ENCODE measurements at regions not wholly inside any gene's neighbourhood (a gene's known extent, or its start where the extent isn't known, plus 50 kb on each side); places are given as distances from the start of the nearest gene placed in this dataset.
"Not testable (repeated sequence)": the region's sequence is repeated elsewhere in the genome, so short reads cannot be mapped to it uniquely, and the experiment has no call there.

DNA sequence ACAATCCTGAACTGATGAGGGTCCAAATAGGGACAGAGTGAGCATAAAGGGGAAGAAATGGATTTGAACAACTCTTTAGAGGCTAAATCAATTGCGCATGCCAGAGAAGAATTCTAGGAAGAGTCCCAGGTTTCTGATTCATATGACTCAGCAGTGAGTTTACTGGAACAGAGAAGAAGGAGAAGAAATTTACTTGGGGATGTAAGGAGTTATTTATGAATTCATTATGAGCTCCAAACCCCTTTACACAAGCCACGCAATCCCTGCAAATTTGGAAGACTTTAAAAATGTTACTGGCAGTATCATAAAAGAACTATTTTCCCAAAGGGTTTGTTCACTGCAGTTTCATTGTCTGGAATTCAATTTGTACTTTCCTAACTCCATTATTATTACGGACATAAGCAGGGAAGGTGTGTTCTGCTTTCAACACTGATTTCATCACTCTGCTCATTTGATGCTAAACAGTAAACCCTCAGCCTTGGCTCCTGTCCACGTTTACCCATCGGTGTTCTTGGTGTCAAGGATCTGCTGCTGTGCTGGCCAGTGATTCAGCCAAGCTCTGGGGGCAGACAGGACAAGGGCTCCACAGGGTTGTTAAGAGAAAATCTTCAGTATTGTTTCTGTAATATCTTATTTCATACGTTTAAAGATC, 273.7 kb downstream of the HNRNPD start:
- no peak overlapping the region for H3K4me3 ChIP-seq (ENCODE audit: low read depth, low read length)

DNA sequence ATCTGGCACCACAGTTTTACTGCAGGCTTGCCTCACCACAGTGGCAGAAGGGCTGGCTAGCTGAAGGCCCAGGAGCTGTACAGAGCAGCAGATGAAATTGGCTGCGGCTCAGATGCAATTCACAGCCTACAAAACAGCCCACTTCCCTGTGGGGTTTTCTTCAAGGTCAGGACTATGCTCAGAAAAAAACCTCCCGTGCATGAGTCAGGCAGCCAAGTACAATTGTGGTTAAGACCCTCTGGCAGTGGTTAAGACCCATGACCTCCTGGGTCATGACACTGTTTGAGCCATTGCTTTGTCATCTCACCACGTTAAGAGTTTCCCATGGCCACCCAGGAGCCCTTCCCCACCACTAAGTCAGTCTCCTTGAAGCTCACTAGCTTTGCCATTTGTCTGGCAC, 276.3 kb downstream of the HNRNPD start:
- no peak overlapping the region for H3K4me3 ChIP-seq (ENCODE audit: low read depth, low read length)

GRCh38 chr4:82090717-82091116, 283.1 kb downstream of the HNRNPD start:
- no peak overlapping the region for H3K4me3 ChIP-seq (ENCODE audit: low read depth, low read length)

DNA sequence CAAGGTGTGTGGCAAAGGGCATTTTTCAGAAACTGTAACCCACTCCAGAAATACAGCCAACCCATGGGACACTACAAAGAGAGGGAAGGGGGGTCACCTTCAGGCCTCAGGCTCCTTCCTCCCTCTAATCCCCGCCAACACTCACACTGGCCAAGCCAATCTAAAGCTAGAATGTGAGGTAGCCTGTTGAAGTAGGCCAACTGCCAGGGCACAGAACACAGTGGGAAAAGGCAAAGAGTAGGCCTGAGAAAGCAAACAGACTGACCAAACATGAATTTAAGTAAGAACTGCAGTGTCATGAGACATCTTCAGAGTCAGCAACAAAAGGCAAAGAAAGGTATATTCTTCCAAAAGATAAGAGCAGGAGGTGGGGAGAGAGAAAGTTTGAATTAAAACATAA, 289.0 kb downstream of the HNRNPD start:
- no peak overlapping the region for H3K4me3 ChIP-seq (ENCODE audit: low read depth, low read length)

DNA sequence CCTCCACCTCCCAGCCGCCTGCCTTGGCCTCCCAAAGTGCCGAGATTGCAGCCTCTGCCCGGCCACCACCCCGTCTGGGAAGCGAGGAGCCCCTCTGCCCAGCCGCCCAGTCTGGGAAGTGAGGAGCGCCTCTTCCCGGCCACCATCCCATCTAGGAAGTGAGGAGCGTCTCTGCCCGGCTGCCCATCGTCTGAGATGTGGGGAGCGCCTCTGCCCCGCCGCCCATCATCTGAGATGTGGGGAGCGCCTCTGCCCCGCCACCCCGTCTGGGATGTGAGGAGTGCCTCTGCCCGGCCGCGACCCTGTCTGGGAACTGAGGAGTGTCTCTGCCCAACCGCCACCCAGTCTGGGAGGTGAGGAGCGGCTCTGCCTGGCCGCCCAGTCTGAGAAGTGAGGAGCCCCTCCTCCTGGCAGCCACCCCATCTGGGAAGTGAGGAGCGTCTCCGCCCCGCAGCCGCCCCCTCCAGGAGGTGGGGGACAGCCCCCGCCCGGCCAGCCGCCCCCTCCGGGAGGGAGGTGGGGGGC, 296.3 kb downstream of the HNRNPD start:
- H3K4me3 ChIP-seq (ENCODE audit: low read depth, low read length) = not testable (repeated sequence)

DNA sequence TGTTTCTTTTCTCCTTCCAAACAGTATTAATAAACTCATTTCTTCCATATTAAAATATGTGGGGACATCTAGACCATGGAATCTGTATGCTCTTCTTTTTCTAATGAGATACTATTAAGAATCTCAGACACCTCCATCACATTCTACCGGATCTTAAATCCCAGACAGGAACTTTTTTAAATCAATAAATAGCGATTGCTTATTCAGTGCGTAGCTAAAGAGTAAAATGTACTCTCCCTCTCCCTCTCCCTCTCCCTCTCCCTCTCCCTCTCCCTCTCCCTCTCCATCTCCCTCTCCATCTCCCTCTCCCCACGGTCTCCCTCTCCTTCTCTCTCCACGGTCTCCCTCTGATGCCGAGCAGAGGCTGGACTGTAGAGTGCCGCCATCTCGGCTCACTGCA, 297.0 kb downstream of the HNRNPD start:
- no peak overlapping the region for H3K4me3 ChIP-seq (ENCODE audit: low read depth, low read length)

DNA sequence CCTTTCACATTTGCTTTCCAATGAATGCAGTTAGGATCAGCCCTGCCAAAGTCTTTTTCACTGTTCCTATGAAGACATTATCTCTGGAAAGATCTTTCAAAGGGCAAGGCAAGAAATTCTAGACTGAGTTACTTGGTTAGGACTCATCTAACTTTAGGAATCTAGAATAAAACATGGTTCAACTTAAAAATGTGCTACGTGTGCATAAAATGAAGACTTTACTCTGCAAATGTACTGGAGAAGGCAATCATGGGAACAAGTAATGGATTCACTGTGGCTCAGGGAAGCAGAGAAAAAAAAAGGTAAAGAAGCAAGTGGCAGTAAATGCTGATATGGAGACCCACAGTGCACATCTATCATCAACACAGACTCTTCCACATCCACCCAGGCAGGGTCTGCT, 297.4 kb downstream of the HNRNPD start:
- no peak overlapping the region for H3K4me3 ChIP-seq (ENCODE audit: low read depth, low read length)

DNA sequence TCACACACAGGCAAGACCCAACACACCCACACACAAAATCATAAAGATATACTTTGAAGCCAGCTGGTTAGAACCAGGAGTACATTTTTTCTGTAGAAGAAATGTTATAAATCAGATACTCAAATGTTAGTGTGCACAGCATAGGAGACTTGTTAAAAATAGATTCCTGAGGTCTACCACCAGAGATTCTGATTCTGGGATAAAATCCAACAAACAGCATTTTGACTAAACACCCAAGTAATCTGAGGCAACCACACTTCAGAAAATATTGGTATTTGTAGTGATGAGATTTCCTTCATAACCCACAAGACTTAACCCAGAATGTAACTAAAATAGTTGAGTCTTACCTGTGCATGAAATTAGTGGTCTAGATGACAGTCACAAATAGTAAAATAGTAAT, 301.8 kb downstream of the HNRNPD start:
- H3K4me3 ChIP-seq (ENCODE audit: low read depth, low read length) = no peak overlapping the region

- H3K4me3 ChIP-seq (ENCODE audit: low read depth, low read length) = no peak overlapping the region
Measured at GRCh38 chr4:82069883-82070638, 303.7 kb downstream of the HNRNPD start.

- no peak overlapping the region for H3K4me3 ChIP-seq (ENCODE audit: low read depth, low read length)
Measured at GRCh38 chr4:82063017-82063416, 310.8 kb downstream of the HNRNPD start.

DNA sequence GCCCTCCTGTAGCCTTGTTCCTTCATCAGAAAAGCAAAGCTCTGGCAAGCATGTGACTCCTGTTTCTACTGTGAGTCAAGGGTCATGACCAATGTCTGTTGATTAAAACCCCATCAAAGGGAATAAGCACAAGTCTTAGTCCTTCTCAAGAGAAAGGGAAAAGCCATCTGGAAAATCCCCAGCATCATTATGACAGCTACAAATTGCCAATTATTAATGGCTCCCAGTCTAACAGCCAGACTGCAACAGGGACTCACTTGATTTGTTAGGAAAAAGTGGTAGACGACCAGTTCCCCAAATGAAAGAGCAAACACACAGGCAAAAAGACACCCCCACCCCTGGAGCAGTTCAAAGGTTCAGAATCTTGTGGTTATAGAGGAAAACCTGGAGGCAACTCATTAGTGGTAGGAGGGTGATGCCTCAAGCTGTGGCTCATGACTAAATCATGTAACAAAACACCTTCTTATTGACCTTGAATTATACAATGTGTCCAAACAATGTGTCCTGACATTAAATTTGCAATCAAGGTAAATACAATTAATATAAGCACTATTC, 315.7 kb downstream of the HNRNPD start:
- no peak overlapping the region for H3K4me3 ChIP-seq (ENCODE audit: low read depth, low read length)

DNA sequence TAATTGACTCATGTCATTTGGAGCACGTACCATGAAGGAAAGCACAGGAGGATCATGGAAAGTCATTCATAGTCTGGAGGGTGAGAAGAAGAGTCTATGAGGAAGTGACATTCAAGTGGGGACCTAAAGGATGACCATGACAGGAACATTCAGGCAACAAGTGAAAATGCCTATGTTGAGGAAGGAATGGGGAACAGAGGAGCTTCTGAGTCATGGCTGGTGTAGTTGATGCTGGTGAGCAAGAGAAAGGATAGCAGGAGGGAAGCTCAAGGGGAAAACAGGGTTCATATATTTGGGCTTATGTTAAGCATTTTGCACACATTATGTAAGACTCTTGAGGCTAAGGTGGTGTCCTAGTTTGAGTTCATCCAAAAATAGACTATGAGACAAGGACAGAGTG, 318.6 kb downstream of the HNRNPD start:
- H3K4me3 ChIP-seq (ENCODE audit: low read depth, low read length) = no peak overlapping the region

- no peak overlapping the region for H3K4me3 ChIP-seq (ENCODE audit: low read depth, low read length)
Measured at GRCh38 chr4:82053396-82053795, 320.4 kb downstream of the HNRNPD start.

- H3K4me3 ChIP-seq (ENCODE audit: low read depth, low read length) = no peak overlapping the region
Measured at GRCh38 chr4:82050796-82051195, 323.0 kb downstream of the HNRNPD start.

DNA sequence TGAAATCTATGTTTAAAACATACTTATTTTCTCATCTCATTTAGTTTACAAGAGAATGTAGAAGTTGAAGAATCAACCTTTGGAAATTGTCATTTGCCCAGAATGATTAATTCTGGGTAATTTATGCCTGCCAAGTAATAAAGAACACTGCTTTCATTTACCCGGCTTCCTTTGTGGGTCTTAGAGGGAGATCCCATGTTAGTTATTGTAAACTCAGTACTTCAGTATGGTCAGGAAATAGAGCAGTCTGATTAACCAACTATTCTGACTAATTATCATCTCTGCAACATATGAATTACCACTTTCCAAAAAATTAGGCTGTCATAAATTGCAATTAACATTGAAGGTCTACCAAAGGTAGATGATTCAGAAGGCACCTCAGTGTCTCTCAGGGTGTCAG, 324.5 kb downstream of the HNRNPD start:
- H3K4me3 ChIP-seq (ENCODE audit: low read depth, low read length) = no peak overlapping the region

DNA sequence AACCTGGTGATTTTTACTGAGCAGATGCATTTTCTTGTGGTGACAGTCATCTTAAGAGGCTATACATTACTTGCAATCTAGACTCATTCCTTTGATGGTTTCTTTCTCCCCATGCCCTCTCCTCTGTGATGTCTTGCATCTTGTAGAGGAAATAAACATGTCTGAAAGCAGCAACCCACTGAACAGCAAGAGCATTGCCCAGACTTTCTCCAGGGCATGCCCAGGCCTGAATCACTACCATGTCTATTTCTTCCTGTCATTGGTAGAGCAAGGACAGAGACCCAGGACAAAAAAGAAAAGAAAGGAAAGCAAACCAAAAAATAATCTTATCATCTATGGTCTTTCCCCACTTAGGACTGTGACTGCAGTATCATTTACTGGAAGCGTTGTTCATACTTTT, 326.1 kb downstream of the HNRNPD start:
- H3K4me3 ChIP-seq (ENCODE audit: low read depth, low read length) = no peak overlapping the region

- H3K4me3 ChIP-seq (ENCODE audit: low read depth, low read length) = no peak overlapping the region
Measured at GRCh38 chr4:82046796-82047195, 327.0 kb downstream of the HNRNPD start.

- no peak overlapping the region for H3K4me3 ChIP-seq (ENCODE audit: low read depth, low read length)
Measured at GRCh38 chr4:82045267-82045666, 328.5 kb downstream of the HNRNPD start.

GRCh38 chr4:82044141-82044993, 329.4 kb downstream of the HNRNPD start:
- peak overlapping the region; percentile 65 for H3K4me3 ChIP-seq (ENCODE audit: low read depth, low read length)

DNA sequence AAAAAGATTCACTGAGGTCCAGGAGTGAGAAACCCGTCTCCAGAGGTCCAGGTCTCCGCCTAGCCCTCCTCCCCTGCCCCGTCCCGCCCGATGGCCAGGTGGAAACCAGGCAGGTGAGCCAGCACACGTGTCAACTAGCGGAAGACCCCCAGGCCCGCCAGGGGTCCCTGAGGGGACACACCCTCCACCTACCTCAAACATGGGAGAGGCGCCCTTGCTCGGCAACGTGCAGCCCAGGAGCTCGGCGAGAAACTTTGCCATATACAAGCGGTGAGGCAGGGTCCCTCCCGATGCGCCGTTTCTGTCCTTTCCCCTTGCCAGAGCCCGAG, 330.0 kb downstream of the HNRNPD start:
- peak overlapping the region; percentile 65 for H3K4me3 ChIP-seq (ENCODE audit: low read depth, low read length)

DNA sequence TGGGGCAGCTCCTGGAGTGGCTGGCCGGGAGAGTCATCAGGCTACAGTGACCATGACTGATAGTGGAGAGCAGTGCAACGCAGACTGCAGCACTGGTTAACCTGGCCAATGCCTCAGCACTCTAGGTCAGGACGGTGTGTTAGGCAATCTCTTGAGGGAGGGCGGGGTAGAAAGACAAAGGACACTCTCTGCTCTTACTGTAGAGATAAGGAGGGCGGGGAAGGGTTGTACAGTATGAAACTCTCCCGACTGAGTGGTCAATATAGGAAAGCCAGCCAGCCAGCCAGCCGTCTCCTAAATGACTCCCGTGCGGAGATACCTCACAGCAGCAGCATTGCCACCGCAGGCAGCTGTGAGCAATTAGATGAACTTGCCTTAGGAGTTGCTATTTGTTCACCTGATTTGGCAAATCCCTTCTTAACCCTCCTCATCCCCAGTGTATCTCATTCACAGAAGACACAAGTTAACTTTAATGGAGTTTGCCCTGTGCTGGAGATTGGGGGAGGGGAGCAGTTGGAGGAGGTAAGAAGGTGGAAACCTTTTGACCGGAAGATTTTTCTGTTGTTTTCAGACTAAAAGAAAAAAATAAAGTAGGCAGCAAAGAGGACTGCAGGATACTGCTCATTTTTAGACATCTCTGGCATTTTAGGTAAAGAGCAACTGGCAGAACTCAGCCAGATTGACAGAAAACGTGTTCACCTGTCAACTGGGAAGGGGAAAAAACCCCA, 330.5 kb downstream of the HNRNPD start:
- H3K4me3 ChIP-seq (ENCODE audit: low read depth, low read length) = peak overlapping the region; percentile 65
